GM21390 (cell line): ENCODE measurements at regions not wholly inside any gene's neighbourhood (a gene's known extent, or its start where the extent isn't known, plus 50 kb on each side); places are given as distances from the start of the nearest gene placed in this dataset.

Source experiments
- ATAC-seq: cut with Tn5 transposase; IDR thresholded peaks from one replicate; pipeline ENCODE4 v1.9.1; 2021; ENCODE audit not compliant: unreplicated experiment

GRCh38 chr10:6657669-6658068, 77.6 kb upstream of the PRKCQ start:
- no peak for ATAC-seq

- ATAC-seq, result no peak
These were observed 77.1 kb upstream of the PRKCQ start for GRCh38 chr10:6657196-6657595.

- ATAC-seq, result no peak
These were observed 74.5 kb upstream of the PRKCQ start for GRCh38 chr10:6654571-6654970.

GRCh38 chr10:6650586-6650985, 70.5 kb upstream of the PRKCQ start:
- no peak for ATAC-seq

GRCh38 chr10:6649903-6650302, 69.8 kb upstream of the PRKCQ start:
- no peak for ATAC-seq

GRCh38 chr10:6648894-6649720, 69.0 kb upstream of the PRKCQ start:
- no peak for ATAC-seq

GRCh38 chr10:6647811-6648526, 67.9 kb upstream of the PRKCQ start:
- ATAC-seq, result no peak

- no peak for ATAC-seq
These were observed 63.9 kb upstream of the PRKCQ start for GRCh38 chr10:6643962-6644361.

- no peak for ATAC-seq
These were observed 62.8 kb upstream of the PRKCQ start for GRCh38 chr10:6642876-6643275.

- no peak for ATAC-seq
These were observed 60.5 kb upstream of the PRKCQ start for GRCh38 chr10:6640433-6641040.

- no peak for ATAC-seq
These were observed 57.0 kb upstream of the PRKCQ start for GRCh38 chr10:6637053-6637452.

GRCh38 chr10:6635784-6636183, 55.7 kb upstream of the PRKCQ start:
- ATAC-seq, result no peak
